ENCODE measurements at regions not wholly inside any gene's neighbourhood (a gene's known extent, or its start where the extent isn't known, plus 50 kb on each side); places are given as distances from the start of the nearest gene placed in this dataset.
A peak's percentile ranks its signal among the peaks of the same experiment; 100 is the strongest.

DNA sequence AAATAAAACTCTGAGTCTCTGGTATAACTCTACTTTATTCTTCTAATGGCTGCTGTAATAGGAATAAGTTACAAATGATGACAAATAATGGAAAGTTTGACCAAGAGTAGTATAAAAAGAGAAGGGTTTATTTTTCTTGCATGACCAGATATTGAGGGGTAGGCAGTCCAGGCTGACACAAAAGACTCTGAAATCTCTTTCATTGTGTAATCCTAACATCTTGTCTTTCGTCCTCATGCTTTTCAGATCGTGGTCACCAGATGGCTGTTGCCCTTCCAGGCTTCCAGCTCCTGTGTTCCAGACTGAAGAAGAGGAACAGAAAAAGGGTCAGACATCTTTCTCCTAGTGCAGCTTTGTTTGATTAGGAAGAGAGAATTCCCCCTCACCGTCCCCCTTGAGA, 176.9 kb upstream of the GK2 start:
- 75% methylated on average over 2 of the region's 3 CpGs for WGBS (ENCODE audit: insufficient coverage)

DNA sequence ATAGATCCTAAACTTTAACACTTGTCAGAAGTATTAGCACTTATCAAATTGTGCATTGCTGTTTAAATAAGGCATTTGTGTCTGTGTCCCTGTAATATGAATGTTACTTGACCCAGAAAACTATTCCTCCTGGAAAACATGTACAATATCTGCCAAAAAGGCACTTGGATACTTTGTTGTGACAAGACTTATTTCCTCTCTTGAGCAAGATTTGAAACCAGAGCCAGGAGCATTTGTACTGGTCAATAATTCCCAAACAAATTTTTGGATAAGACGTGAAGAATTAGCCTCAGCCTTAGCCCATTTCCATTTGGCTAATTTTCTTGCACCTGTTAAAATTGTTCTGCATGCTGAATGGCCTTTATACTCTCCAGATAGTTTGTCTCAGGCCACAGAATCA, 176.3 kb upstream of the GK2 start:
- Mint-ChIP-seq H3K4me1 (no peaks in the 10 kb centered on the region), H3K4me3 (no peak overlapping the region), H3K36me3 (no peaks in the 10 kb centered on the region), H3K27ac (no peak overlapping the region), H3K9me3 (no peaks in the 10 kb centered on the region), H3K27me3 (ENCODE audit: low read depth in 2 of 2) (no peaks in the 10 kb centered on the region)
- 93% methylated on average over 1 of the region's 1 CpG for WGBS (ENCODE audit: insufficient coverage)
- H3K4me3 ChIP-seq (ENCODE audit: low read length): no peak overlapping the region
- no peak overlapping the region for H3K27ac ChIP-seq (ENCODE audit: low read length)
- no peaks in the 10 kb centered on the region for H3K9me3 ChIP-seq (ENCODE audit: control insufficient read depth, insufficient read depth, low read length)
- no peaks in the 10 kb centered on the region for H3K36me3 ChIP-seq (ENCODE audit: control insufficient read depth, insufficient read depth, low read length)
- TF ChIP-seq, protein P1, sequence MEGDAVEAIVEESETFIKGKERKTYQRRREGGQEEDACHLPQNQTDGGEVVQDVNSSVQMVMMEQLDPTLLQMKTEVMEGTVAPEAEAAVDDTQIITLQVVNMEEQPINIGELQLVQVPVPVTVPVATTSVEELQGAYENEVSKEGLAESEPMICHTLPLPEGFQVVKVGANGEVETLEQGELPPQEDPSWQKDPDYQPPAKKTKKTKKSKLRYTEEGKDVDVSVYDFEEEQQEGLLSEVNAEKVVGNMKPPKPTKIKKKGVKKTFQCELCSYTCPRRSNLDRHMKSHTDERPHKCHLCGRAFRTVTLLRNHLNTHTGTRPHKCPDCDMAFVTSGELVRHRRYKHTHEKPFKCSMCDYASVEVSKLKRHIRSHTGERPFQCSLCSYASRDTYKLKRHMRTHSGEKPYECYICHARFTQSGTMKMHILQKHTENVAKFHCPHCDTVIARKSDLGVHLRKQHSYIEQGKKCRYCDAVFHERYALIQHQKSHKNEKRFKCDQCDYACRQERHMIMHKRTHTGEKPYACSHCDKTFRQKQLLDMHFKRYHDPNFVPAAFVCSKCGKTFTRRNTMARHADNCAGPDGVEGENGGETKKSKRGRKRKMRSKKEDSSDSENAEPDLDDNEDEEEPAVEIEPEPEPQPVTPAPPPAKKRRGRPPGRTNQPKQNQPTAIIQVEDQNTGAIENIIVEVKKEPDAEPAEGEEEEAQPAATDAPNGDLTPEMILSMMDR (IDR thresholded peaks at IDR 0.05): no peak
- H3K27me3 ChIP-seq (ENCODE audit: control insufficient read depth, insufficient read depth, low read length): no peaks in the 10 kb centered on the region
- no peak for ATAC-seq
- no peaks in the 10 kb centered on the region for H3K4me1 ChIP-seq (ENCODE audit: control insufficient read depth, insufficient read depth, low read length)
- intact Hi-C loops (cut with micrococcal nuclease): no loop called here
- DNase-seq: no peak

More for the DNA sequence above, 176.9 kb upstream of the GK2 start:
- Histone ChIP-seq H3K36me3 (ENCODE audit: control insufficient read depth, insufficient read depth, low read length) (no peaks in the 10 kb centered on the region), H3K4me1 (ENCODE audit: control insufficient read depth, insufficient read depth, low read length) (no peaks in the 10 kb centered on the region), H3K27ac (ENCODE audit: low read length) (no peak overlapping the region), H3K9me3 (ENCODE audit: control insufficient read depth, insufficient read depth, low read length) (no peaks in the 10 kb centered on the region), H3K27me3 (ENCODE audit: control insufficient read depth, insufficient read depth, low read length) (no peaks in the 10 kb centered on the region), H3K4me3 (ENCODE audit: low read length) (no peak overlapping the region)
- H3K36me3 Mint-ChIP-seq: no peaks in the 10 kb centered on the region
- no peak for DNase-seq
- H3K27ac Mint-ChIP-seq: no peak overlapping the region
- H3K9me3 Mint-ChIP-seq: no peaks in the 10 kb centered on the region
- H3K4me3 Mint-ChIP-seq: no peak overlapping the region
- H3K27me3 Mint-ChIP-seq (ENCODE audit: low read depth in 2 of 2): no peaks in the 10 kb centered on the region
- ATAC-seq: no peak
- no peaks in the 10 kb centered on the region for H3K4me1 Mint-ChIP-seq
- intact Hi-C loops (cut with micrococcal nuclease): no loop called here
- TF ChIP-seq, protein P1 (IDR thresholded peaks at IDR 0.05): no peak

DNA sequence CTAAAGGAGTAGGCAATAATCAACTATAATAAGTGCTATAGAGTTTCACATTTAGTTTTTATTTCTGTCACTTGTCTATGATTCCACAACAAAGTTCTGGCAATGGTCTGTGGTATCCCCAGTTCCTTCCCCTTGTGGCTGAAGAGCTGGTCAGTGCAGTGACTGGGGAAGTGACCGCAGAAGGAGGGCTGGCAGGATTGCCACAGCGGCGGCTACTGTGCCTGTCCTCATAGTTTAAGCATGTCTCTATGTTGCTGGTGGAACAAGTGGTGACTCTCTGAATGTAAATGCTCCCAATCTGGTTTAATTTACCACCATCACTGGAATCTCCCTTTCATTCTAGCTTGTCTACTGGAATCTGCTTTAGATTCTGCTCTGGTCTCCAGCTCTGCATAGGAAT, 170.6 kb upstream of the GK2 start:
- WGBS (ENCODE audit: insufficient coverage): 50% methylated on average over 1 of the region's 3 CpGs
- DNase-seq: no peak
- Histone ChIP-seq H3K4me3 (ENCODE audit: low read length) (no peak overlapping the region), H3K4me1 (ENCODE audit: control insufficient read depth, insufficient read depth, low read length) (no peaks in the 10 kb centered on the region), H3K27me3 (ENCODE audit: control insufficient read depth, insufficient read depth, low read length) (peaks cover 3% of the 10 kb centered on the region), H3K27ac (ENCODE audit: low read length) (no peak overlapping the region), H3K9me3 (ENCODE audit: control insufficient read depth, insufficient read depth, low read length) (no peaks in the 10 kb centered on the region), H3K36me3 (ENCODE audit: control insufficient read depth, insufficient read depth, low read length) (no peaks in the 10 kb centered on the region)
- Mint-ChIP-seq H3K4me3 (no peak overlapping the region), H3K4me1 (no peaks in the 10 kb centered on the region), H3K27me3 (ENCODE audit: low read depth in 2 of 2) (no peaks in the 10 kb centered on the region), H3K27ac (no peak overlapping the region), H3K36me3 (no peaks in the 10 kb centered on the region), H3K9me3 (no peaks in the 10 kb centered on the region)
- intact Hi-C loops (cut with micrococcal nuclease): no loop called here
- ATAC-seq: peak in 2 of 3 donors; percentile 59 to 85
- TF ChIP-seq, protein P1 (IDR thresholded peaks at IDR 0.05): no peak

DNA sequence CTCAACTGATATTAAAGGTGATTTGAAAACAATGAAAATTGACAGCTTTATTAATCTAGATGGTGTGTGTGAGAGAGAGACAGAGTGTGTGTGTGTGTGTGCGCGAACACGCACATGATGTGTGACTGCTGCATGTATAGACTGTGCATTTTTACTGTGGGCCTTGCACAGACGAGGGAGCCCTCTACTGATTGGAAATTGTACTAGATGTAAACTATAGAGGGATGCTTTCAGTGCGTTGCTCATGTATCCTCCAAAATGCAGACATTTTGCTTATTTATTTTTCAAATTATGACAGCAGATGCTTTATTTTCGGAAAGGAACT, 168.4 kb upstream of the GK2 start:
- TF ChIP-seq, protein P1 (IDR thresholded peaks at IDR 0.05): no peak
- Mint-ChIP-seq H3K4me3 (no peak overlapping the region), H3K4me1 (no peaks in the 10 kb centered on the region), H3K27ac (no peak overlapping the region), H3K36me3 (no peaks in the 10 kb centered on the region), H3K9me3 (no peaks in the 10 kb centered on the region), H3K27me3 (ENCODE audit: low read depth in 2 of 2) (no peaks in the 10 kb centered on the region)
- intact Hi-C loops (cut with micrococcal nuclease): no loop called here
- H3K4me1 ChIP-seq (ENCODE audit: control insufficient read depth, insufficient read depth, low read length): no peaks in the 10 kb centered on the region
- no peak overlapping the region for H3K4me3 ChIP-seq (ENCODE audit: low read length)
- 25% methylated on average over 5 of the region's 6 CpGs for WGBS (ENCODE audit: insufficient coverage)
- DNase-seq (peak in 1 of 2 donors; percentile 8), ATAC-seq (no peak)
- peaks cover 3% of the 10 kb centered on the region for H3K27me3 ChIP-seq (ENCODE audit: control insufficient read depth, insufficient read depth, low read length)
- no peaks in the 10 kb centered on the region for H3K9me3 ChIP-seq (ENCODE audit: control insufficient read depth, insufficient read depth, low read length)
- H3K27ac ChIP-seq (ENCODE audit: low read length): no peak overlapping the region
- no peaks in the 10 kb centered on the region for H3K36me3 ChIP-seq (ENCODE audit: control insufficient read depth, insufficient read depth, low read length)

All from natural killer cell (primary cell).